OCI-M2 (cell line): ENCODE measurements at regions not wholly inside any gene's neighbourhood (a gene's known extent, or its start where the extent isn't known, plus 50 kb on each side); places are given as distances from the start of the nearest gene placed in this dataset.
"Not testable (repeated sequence)": the region's sequence is repeated elsewhere in the genome, so short reads cannot be mapped to it uniquely, and the experiment has no call there.

Experiments used
- DNase-seq: peaks from one replicate; lab custom pipeline; 2025; ENCODE audit not compliant: unreplicated experiment; lab: John Stamatoyannopoulos, UW

GRCh38 chr5:27221410-27221809 lies 183.0 kb upstream of the CDH9 start:
- DNase-seq, result no peak

DNA sequence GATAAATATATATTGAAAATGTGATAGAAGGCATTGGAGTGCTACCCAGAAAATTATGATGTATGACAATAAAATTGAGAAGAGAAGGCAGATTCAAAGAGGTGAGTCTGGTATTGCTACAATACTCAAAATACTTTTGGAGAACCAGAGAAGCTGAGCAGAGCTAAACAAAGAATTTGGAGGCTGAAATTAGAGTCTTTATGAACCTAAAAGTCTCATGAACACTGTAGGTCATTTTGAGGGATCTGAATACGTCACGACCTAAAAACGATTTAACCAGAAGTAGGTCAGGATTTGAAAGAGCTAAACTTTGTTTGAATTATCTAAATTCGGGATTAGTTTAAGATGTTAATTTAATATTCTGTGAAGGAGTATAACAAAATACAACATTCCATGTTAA lies 182.4 kb upstream of the CDH9 start:
- no peak for DNase-seq

GRCh38 chr5:27217977-27218376 lies 179.6 kb upstream of the CDH9 start:
- DNase-seq, result no peak

DNA sequence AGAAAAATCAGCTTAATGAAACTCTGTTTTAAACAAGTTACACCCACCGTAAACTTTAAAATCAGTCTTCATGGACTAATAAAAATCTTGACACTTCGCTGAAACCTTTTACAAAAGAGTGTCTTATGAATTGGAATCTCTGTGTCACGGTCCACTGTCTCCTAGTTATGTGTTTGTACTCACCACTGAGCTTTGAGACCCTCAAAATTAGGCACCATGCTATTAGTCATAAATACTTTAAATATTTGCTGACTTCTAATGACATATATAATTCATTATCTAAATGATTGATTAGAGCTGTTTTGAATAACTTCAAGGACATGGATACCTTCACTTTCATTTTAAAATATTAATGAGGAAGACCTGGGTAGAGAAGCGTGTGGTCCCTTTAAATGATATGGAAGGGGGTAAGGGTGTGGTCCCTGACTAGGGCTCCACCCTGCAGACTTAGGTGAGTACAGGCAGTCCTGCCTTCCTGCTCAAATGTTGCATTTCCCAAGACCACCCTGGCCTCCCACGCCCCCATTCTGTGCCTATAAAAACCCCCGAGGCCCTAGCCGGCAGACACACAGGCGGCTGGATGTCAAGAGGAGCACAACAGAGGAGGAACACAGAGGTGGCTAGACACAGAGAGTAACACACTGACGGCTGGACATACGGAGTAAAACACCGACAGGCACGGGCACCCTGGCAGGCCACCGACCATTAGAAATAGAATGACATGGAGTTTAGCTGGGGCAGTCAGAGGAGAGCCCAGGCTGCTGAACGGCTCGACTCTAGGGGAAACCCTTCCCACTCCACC lies 179.0 kb upstream of the CDH9 start:
- no peak for DNase-seq

GRCh38 chr5:27216367-27216950 lies 178.1 kb upstream of the CDH9 start:
- no peak for DNase-seq

DNA sequence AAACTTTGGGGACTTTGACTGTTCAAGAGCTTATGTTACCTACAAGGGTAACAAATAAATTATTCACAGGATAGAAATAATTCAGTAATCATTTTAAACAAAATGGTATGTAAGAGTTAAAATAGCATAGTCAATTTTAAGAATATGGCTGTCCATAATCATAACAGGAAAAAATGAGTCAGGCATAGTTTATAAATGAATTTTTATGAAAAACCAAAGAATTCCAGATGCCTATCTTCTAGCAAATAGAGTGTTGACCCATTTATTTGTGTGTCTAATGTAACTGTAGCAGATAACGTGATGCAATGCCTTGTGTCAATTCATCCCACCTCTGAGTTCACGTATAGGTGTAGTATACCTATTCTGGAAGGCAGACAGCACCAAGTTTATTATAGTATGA lies 169.7 kb upstream of the CDH9 start:
- no peak for DNase-seq

- DNase-seq, result no peak
These were observed 153.6 kb upstream of the CDH9 start for GRCh38 chr5:27191786-27192510.

GRCh38 chr5:27172693-27173092 lies 134.3 kb upstream of the CDH9 start:
- no peak for DNase-seq

GRCh38 chr5:27171761-27172261 lies 133.4 kb upstream of the CDH9 start:
- no peak for DNase-seq

GRCh38 chr5:27158775-27159174 lies 120.4 kb upstream of the CDH9 start:
- DNase-seq, result no peak

- DNase-seq, result no peak
These were observed 119.8 kb upstream of the CDH9 start for GRCh38 chr5:27158171-27158570.

DNA sequence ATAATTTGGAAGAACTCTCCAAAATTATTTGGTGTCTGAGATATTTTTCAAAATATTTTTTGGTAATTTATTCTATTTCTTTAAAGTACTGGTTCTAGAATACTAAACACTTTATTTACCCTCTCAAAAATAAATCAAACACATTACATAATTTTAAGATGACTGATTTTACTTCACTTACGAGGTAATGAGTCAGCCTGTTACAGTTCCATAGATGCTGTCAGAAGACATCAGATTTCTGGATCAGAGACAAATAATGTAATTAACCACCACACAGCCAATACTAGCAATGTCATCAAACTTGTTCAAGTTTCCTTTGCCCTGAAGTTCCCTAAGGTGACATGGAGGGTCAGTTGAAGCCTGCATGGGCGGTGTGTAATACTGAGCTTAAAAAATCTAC lies 106.1 kb upstream of the CDH9 start:
- no peak for DNase-seq

- DNase-seq, result no peak
These were observed 102.4 kb upstream of the CDH9 start for GRCh38 chr5:27140831-27141230.

- no peak for DNase-seq
These were observed 92.2 kb upstream of the CDH9 start for GRCh38 chr5:27130587-27130986.

GRCh38 chr5:27129926-27130325 lies 91.5 kb upstream of the CDH9 start:
- DNase-seq, result no peak

GRCh38 chr5:27125856-27126255 lies 87.5 kb upstream of the CDH9 start:
- no peak for DNase-seq

DNA sequence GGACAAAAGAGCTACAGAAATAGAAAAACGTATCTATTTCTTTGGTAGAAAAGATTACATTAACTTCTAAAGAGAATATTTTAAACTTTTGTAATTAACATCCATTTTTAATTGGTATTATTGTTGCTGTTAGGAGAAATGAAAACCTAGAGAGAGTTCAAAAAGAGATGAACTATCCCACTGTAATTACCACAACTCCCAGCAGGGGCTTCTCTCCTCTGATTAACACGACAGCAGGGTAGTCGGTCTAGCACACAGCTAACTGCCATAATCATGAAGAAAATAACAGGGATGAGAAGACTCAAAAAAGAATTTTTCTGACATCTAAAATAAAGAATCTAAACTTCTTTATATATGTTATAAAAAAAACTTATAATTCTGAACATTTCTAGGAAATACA lies 86.2 kb upstream of the CDH9 start:
- DNase-seq, result peak; percentile 5

DNA sequence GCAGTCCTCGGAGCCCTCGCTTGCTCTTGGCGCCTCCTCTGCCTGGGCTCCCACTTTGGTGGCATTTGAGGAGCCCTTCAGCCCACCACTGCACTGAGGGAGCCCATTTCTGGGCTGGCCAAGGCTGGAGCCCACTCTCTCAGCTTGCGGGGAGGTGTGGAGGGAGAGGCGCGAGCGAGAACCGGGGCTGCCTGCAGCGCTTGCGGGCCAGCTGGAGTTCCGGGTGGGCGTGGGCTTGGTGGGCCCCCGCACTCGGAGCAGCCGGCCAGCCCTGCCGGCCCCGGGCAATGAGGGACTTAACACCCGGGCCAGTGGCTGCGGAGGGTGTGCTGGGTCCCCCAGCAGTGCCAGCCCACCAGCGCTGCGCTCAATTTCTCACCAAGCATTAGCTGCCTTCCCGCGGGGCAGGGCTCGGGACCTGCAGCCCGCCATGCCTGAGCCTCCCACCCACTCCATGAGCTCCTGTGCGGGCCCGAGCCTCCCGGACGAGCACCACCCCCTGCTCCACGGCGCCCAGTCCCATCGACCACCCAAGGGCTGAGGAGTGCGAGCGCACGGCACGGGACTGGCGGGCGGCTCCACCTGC lies 81.4 kb upstream of the CDH9 start:
- DNase-seq, result not testable (repeated sequence)

GRCh38 chr5:27103486-27103885 lies 65.1 kb upstream of the CDH9 start:
- DNase-seq, result no peak

- not testable (repeated sequence) for DNase-seq
These were observed 57.4 kb upstream of the CDH9 start for GRCh38 chr5:27095761-27096160.

DNA sequence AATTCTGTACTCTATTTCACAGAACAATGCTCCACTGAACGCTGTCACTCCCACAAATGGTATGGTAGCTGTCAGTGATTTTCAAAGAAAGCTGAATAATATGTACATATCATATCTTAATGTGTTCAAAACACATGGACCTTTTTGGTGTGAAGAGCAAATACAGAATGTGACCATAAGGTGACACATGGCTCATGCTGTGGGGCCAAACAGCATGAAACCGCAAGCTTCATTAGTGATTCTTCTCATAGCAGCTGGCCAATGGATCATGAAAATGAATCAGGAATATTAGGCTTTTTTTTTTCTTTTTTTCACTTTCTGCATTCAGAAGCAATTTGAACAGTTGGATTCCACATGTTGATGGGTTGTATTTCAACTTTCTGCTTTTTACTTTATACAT lies 54.9 kb upstream of the CDH9 start:
- DNase-seq, result no peak

DNA sequence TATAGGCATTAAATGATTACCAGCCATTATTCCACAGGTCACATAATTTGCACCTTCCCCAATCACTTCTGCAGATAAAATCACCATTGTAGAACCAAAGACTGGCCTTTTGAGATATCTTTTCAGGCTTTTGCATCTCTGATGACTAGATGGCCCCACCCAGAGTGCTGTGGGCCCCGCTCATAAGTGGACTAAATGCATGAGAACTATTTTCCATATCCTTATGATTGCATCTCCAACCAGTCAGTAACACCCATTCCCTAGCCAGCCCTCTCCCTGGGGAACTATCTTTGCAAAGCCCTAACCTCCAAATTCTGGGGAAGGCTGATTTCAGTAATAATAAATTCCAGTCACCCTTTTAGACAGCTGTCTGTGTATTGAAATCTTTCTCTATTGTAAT lies 53.5 kb upstream of the CDH9 start:
- DNase-seq, result no peak
